IMR-90 (cell line): ENCODE measurements at regions not wholly inside any gene's neighbourhood (a gene's known extent, or its start where the extent isn't known, plus 50 kb on each side); places are given as distances from the start of the nearest gene placed in this dataset.

Experiments
- ATAC-seq: fragments of 200-7000 bp; cut with Tn5 transposase; 2 replicates; pipeline ENCODE4 v1.9.1; 2020; ENCODE audit warnings: low read depth, mild to moderate bottlenecking, moderate library complexity
- BruUV-seq: library from RNA; stranded (reverse); fragments of 400-500 nt; replicated peaks from 2 replicates; lab custom pipeline; 2021; lab: Mats Ljungman, UMichigan
- CTCF ChIA-PET: fragments of 300-600 bp; formaldehyde crosslinking; extraction: SDS; loops from one replicate; lab custom pipeline; 2021; ENCODE audit warnings: antibody characterized with exemption; lab: Yijun Ruan, JAX
- POLR2A ChIA-PET: fragments of 300-600 bp; sonication (Branson Sonifier 250); formaldehyde crosslinking; loops from one replicate; lab custom pipeline; 2022; ENCODE audit warnings: antibody characterized with exemption; ENCODE audit not compliant: unreplicated experiment; lab: Charles Lee
- DNase-seq: peaks from one replicate; pipeline ENCODE4 v3.0.0; 2013
- H2AFZ ChIP-seq: replicated peaks from 2 replicates; pipeline ENCODE3; 2013; ENCODE audit warnings: low read length, mild to moderate bottlenecking; ENCODE audit not compliant: poor library complexity
- H2AK5ac ChIP-seq: 2 replicates; pipeline ENCODE4 v1.6.1; 2013; ENCODE audit warnings: low read depth, low read length, inconsistent platforms
- H2AK9ac ChIP-seq: replicated peaks from 2 replicates; pipeline ENCODE3; 2013; ENCODE audit warnings: mild to moderate bottlenecking, low read depth, low read length, moderate library complexity; ENCODE audit not compliant: poor library complexity
- H2BK120ac ChIP-seq: 2 replicates; pipeline ENCODE4 v1.6.1; 2013; ENCODE audit warnings: low read depth, low read length, inconsistent platforms
- H2BK15ac ChIP-seq: 3 replicates; pipeline ENCODE4 v1.6.1; 2013; ENCODE audit warnings: low read depth, low read length, inconsistent platforms
- H2BK20ac ChIP-seq: 2 replicates; pipeline ENCODE4 v1.6.1; 2013; ENCODE audit warnings: low read depth, mild to moderate bottlenecking, inconsistent platforms, low read length, moderate library complexity
- H2BK5ac ChIP-seq: 2 replicates; pipeline ENCODE4 v1.6.1; 2013; ENCODE audit warnings: mild to moderate bottlenecking, low read depth, low read length, inconsistent platforms; ENCODE audit not compliant: poor library complexity, severe bottlenecking
- H3K14ac ChIP-seq: replicated peaks from 2 replicates; pipeline ENCODE4 v1.6.1; 2013; ENCODE audit warnings: low read depth, low read length, inconsistent platforms
- H3K18ac ChIP-seq: 2 replicates; pipeline ENCODE4 v1.6.1; 2013; ENCODE audit warnings: low read depth, low read length, control low read depth
- H3K23ac ChIP-seq: 2 replicates; pipeline ENCODE4 v1.6.1; 2013; ENCODE audit warnings: low read depth, low read length, inconsistent platforms
- H3K27ac ChIP-seq: 2 replicates; pipeline ENCODE4 v1.5.1; 2013; ENCODE audit warnings: mild to moderate bottlenecking, control low read depth, low read length; ENCODE audit not compliant: insufficient read depth
- H3K27me3 ChIP-seq: 2 replicates; pipeline ENCODE4 v1.6.1; 2013; ENCODE audit warnings: low read length; ENCODE audit not compliant: control insufficient read depth, insufficient read depth
- H3K36me3 ChIP-seq: 2 replicates; pipeline ENCODE4 v1.6.1; 2013; ENCODE audit warnings: low read length, mixed read lengths; ENCODE audit not compliant: control insufficient read depth, insufficient read depth
- H3K4ac ChIP-seq: 2 replicates; pipeline ENCODE4 v1.6.1; 2013; ENCODE audit warnings: low read depth, low read length, inconsistent platforms
- H3K4me1 ChIP-seq: 2 replicates; pipeline ENCODE4 v1.6.1; 2013; ENCODE audit warnings: low read length, mixed read lengths; ENCODE audit not compliant: control insufficient read depth, insufficient read depth
- H3K4me2 ChIP-seq: 2 replicates; pipeline ENCODE4 v1.6.1; 2013; ENCODE audit warnings: low read depth, mild to moderate bottlenecking, control low read depth, low read length, moderate library complexity
- H3K4me3 ChIP-seq: 2 replicates; pipeline ENCODE4 v1.5.1; 2013; ENCODE audit warnings: low read depth, mild to moderate bottlenecking, control low read depth, low read length, moderate library complexity; ENCODE audit not compliant: insufficient read depth
- H3K56ac ChIP-seq: 2 replicates; pipeline ENCODE4 v1.6.1; 2013; ENCODE audit warnings: low read length, inconsistent platforms; ENCODE audit not compliant: insufficient read depth; ENCODE audit errors: extremely low read depth
- H3K79me1 ChIP-seq, 2 experiments: 2 replicates each; pipeline ENCODE4 v1.6.1; 2013; ENCODE audit warnings: low read length in 2 of 2, inconsistent platforms in 1 of 2, low read depth in 1 of 2
- H3K9ac ChIP-seq: 2 replicates; pipeline ENCODE4 v1.6.1; 2013; ENCODE audit warnings: low read depth, low read length, control low read depth
- H3K9me1 ChIP-seq: 2 replicates; pipeline ENCODE4 v1.6.1; 2013; ENCODE audit warnings: low read length, inconsistent platforms; ENCODE audit not compliant: insufficient read depth
- H3K9me3 ChIP-seq: 2 replicates; pipeline ENCODE4 v1.6.1; 2013; ENCODE audit warnings: low read length; ENCODE audit not compliant: control insufficient read depth, insufficient read depth
- H4K20me1 ChIP-seq: 2 replicates; pipeline ENCODE4 v1.6.1; 2013; ENCODE audit warnings: low read length, inconsistent platforms; ENCODE audit not compliant: insufficient read depth
- H4K5ac ChIP-seq: 2 replicates; pipeline ENCODE4 v1.6.1; 2013; ENCODE audit warnings: mild to moderate bottlenecking, low read depth, low read length, control low read depth
- H4K8ac ChIP-seq, 2 experiments: 2 replicates each; pipeline ENCODE4 v1.6.1; 2013; ENCODE audit warnings: low read depth in 2 of 2, low read length in 2 of 2, control low read depth in 1 of 2, inconsistent platforms in 1 of 2
- H4K91ac ChIP-seq: 2 replicates; pipeline ENCODE4 v1.6.1; 2013; ENCODE audit warnings: low read depth, low read length, inconsistent platforms; ENCODE audit not compliant: insufficient read depth
- BHLHE40 ChIP-seq: fragments of 150-350 bp; IDR thresholded peaks from 2 replicates; pipeline ENCODE4 v1.6.1; 2016; ENCODE audit warnings: mild to moderate bottlenecking, low read depth, low read length
- MAFK ChIP-seq: IDR thresholded peaks from 2 replicates; pipeline ENCODE4 v1.6.1; 2012; ENCODE audit warnings: low read depth, low read length, improper control_type of control experiment
- MAZ ChIP-seq: IDR thresholded peaks from 2 replicates; pipeline ENCODE4 v1.6.1; 2012; ENCODE audit warnings: low read depth, mild to moderate bottlenecking, low read length, improper control_type of control experiment, moderate library complexity, borderline replicate concordance
- NFE2L2 ChIP-seq: fragments of 150-350 bp; IDR thresholded peaks from 2 replicates; pipeline ENCODE4 v1.6.1; 2016; ENCODE audit warnings: low read depth, mild to moderate bottlenecking, low read length
- POLR2A ChIP-seq: IDR thresholded peaks from 2 replicates; pipeline ENCODE4 v1.6.1; 2012; ENCODE audit warnings: mild to moderate bottlenecking, low read depth, low read length
- RFX5 ChIP-seq: IDR thresholded peaks from 2 replicates; pipeline ENCODE4 v1.8.0; 2012; ENCODE audit warnings: low read depth, mild to moderate bottlenecking, low read length, moderate library complexity
- WGBS, 2 experiments: methylation state at CpG; one replicate each; pipeline versions ENCODE4 v1.1.5 to v1.1.7; 2013; ENCODE audit warnings: missing lambda C conversion rate in 2 of 2; ENCODE audit not compliant: insufficient read length in 1 of 2; ENCODE audit errors: extremely low coverage in 2 of 2; 5-methylcytosine and 5-hydroxymethylcytosine counted together
- dilution Hi-C: fragments of 300-500 bp; cut with HindIII; formaldehyde crosslinking; loops from one replicate; pipeline ENCODE4 v1.14.3; 2018; ENCODE audit warnings: low sequenced_read_pairs; ENCODE audit not compliant: unreplicated experiment
- in situ Hi-C: fragments of 300-500 bp; cut with MboI; formaldehyde crosslinking; loops from 3 replicates; pipeline ENCODE4 v1.14.3; 2019; ENCODE audit warnings: low sequenced_read_pairs, inconsistent platforms, mixed read lengths
- intact Hi-C: fragments of 100-400 bp; cut with micrococcal nuclease; formaldehyde crosslinking; loops from 2 replicates; pipeline ENCODE4 v1.10.0; 2022
- TF ChIP-seq, protein P1 (sequence below): fragments of 150-350 bp; IDR thresholded peaks from 2 replicates; pipeline ENCODE4 v1.6.1; 2016; ENCODE audit warnings: low read depth, mild to moderate bottlenecking, low read length, moderate library complexity, borderline replicate concordance

DNA sequence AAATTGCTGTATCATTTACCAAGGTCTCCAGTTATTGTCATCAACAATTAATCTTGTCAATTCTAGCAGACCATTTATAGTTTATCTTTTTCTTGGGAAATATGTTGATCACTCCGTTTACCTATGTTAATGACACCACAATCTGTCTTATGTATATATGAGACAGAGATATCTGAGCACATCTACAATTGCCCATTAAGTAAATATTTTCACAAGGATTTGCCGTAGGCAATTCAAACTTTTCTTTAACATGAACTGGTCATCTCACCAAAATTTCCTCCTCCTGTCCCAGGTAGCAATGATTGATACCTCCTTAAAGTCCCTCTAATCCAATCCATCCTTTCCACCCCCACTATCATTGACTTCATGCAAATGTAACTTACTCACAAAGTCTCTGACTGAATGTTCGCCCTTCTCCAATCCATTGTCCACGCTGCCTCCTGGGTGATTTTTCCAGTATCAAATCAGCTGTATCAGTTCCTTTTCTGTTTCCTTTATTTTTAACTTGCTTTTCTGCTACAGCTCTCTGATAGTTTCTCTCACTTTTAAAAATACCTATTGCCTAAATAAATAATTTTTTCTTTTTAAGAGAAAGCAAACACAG, 138.3 kb downstream of the GNAT3 start:
- Histone ChIP-seq H3K4ac (peak overlapping the region; percentile 41; the same call in 1 of the 2 replicates), H2AFZ (no peak overlapping the region), H4K8ac (no peak overlapping the region; a peak in 1 of 4 replicates), H3K18ac (no peak overlapping the region; the same call in 1 of the 2 replicates), H3K79me1 (no peaks in the 10 kb centered on the region), H3K4me2 (no peak overlapping the region), H3K56ac (no peak overlapping the region), H3K14ac (no peak overlapping the region), H2BK15ac (peak overlapping the region; percentile 89; the same call in 2 of the 3 replicates), H3K36me3 (no peaks in the 10 kb centered on the region), H2AK5ac (no peak overlapping the region), H3K4me3 (no peak overlapping the region), H3K9me1 (no peaks in the 10 kb centered on the region), H3K27ac (no peak overlapping the region), H4K91ac (peak overlapping the region; percentile 46), H3K23ac (no peak overlapping the region), H2BK5ac (peak overlapping the region; percentile 10), H4K5ac (no peak overlapping the region), H2BK20ac (peak overlapping the region; percentile 67), H3K27me3 (no peaks in the 10 kb centered on the region), H4K20me1 (no peaks in the 10 kb centered on the region), H2BK120ac (peak overlapping the region; percentile 82; the same call in 1 of the 2 replicates), H2AK9ac (no peak overlapping the region), H3K9me3 (no peaks in the 10 kb centered on the region), H3K4me1 (peaks cover 2% of the 10 kb centered on the region), H3K9ac (no peak overlapping the region)
- ChIA-PET POLR2A (no interaction called here), CTCF (interaction anchor here (0.9 kb wide), 1 partner anchor 155 kb away, joined by 3 read pairs; no protein-coding TSS in a partner anchor)
- TF ChIP-seq POLR2A (no peak), RFX5 (no peak), MAZ (no peak), NFE2L2 (no peak), MAFK (no peak), BHLHE40 (no peak)
- TF ChIP-seq, protein P1, sequence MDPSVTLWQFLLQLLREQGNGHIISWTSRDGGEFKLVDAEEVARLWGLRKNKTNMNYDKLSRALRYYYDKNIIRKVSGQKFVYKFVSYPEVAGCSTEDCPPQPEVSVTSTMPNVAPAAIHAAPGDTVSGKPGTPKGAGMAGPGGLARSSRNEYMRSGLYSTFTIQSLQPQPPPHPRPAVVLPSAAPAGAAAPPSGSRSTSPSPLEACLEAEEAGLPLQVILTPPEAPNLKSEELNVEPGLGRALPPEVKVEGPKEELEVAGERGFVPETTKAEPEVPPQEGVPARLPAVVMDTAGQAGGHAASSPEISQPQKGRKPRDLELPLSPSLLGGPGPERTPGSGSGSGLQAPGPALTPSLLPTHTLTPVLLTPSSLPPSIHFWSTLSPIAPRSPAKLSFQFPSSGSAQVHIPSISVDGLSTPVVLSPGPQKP, result no peak
- no CpG with 5 or more reads among the region's 4 CpGs for WGBS, 2 experiments
- dilution Hi-C loops (no loop called here), intact Hi-C loops (no loop called here), in situ Hi-C loops (no loop called here)
- ATAC-seq (no peak), DNase-seq (no peak)
- BruUV-seq, result no TSS peak
